A673 (cell line): ENCODE measurements at regions not wholly inside any gene's neighbourhood (a gene's known extent, or its start where the extent isn't known, plus 50 kb on each side); places are given as distances from the start of the nearest gene placed in this dataset.

Experiments used
- CTCF ChIP-seq: fragments of 300-800, 200-600 bp; sonication (generic); conservative IDR thresholded peaks from 2 replicates; pipeline ENCODE4 v1.5.1; 2017; ENCODE audit warnings: low read depth, mild to moderate bottlenecking, antibody characterized with exemption, low read length, moderate library complexity, mixed read lengths
- EZH2 ChIP-seq: fragments of 200-600 bp; sonication (generic); IDR thresholded peaks from 2 replicates; pipeline ENCODE4 v1.6.1; 2017; ENCODE audit warnings: borderline replicate concordance, low read depth, mild to moderate bottlenecking, mixed read lengths, antibody characterized with exemption, low read length; ENCODE audit not compliant: poor library complexity, severe bottlenecking

- TF ChIP-seq CTCF (no peak), EZH2 (no peak)
These were observed 118.2 kb downstream of the HSD17B3 start for GRCh38 chr9:96183751-96184150.
